ENCODE measurements at regions not wholly inside any gene's neighbourhood (a gene's known extent, or its start where the extent isn't known, plus 50 kb on each side); places are given as distances from the start of the nearest gene placed in this dataset. TPM values are rescaled to one million over a fixed set of nuclear protein-coding genes. Genes with fewer than 3 reads are reported as not detected.

DNA sequence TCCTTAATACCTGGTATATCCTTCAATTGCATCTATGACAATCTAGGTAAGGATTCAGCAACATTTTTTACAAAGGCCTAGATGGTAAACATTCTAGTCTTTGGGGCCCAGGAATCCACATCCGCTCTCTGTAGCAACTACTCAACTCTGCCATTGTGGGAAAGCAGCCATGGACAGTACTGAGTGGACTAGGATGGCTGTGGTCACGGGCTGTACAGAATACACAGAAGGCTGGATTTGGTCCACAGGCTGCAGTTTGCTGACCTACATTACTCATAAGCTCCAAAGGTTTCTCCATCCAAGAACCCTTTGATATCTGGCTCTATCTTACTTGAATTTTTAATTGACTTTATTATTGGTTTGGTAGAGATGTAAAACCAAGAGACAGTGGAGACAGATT is 418.3 kb upstream of the LRRTM1 start:
- no peak for DNase-seq (ENCODE audit: low read depth in 2 of 3, low spot score in 2 of 3)

DNA sequence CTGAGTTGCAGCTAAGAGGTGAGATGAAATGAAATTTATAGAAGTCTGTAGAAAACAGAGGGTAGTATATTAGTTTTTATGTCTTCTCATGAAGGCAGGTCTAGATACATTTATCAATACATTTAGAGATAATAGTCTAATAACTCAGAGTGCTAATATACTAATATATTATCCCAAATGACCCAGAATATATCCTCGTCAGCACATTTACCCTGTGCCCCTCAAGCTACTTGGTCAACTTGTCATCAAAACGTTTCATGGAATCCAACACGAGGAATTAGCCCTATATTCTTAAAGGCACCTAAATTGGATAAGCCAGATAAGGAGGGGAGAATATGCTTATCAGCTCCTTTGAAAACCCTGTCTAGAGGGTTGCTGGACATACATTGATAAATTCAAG is 415.1 kb upstream of the LRRTM1 start:
- no peak for DNase-seq (ENCODE audit: low read depth in 2 of 3, low spot score in 2 of 3)

DNA sequence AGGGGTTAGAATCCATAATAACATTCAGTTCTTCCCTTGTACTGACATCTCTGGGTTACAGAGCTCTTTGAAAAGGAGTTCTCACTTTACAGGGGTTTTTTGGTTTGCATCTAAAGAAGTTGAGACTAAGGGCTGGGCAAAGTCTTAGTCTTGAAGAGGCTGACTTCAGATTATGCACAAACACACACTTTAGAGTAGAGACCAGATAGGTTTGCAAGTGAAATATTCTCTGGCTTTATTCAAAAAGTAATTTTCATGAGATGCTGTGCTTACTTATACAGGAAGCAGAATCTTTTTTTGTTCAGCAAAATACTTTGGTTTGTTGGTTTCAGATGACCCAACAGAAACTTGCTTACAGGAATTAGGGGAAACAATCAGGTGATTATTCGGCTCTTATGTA is 410.9 kb upstream of the LRRTM1 start:
- DNase-seq (ENCODE audit: low read depth in 2 of 3, low spot score in 2 of 3) = no peak

DNA sequence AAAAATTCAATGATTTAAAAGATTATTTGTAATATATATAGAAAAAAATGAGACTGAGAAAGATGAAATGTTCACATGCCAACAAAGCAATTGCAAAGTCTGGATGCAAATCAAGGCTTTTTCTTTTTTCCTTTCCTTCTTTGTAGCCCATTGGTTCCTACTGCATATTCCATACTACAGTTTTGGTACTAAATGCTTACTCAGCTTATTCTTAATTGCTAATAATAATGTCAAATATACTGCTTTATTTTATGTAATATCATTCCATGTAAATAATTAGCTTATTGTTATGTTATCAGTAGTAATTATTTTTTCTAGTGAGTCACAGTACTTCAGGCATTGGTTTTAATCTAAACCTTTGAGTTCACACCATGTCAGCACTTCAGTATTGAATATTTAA is 407.4 kb upstream of the LRRTM1 start:
- DNase-seq (ENCODE audit: low read depth in 2 of 3, low spot score in 2 of 3) = no peak

DNA sequence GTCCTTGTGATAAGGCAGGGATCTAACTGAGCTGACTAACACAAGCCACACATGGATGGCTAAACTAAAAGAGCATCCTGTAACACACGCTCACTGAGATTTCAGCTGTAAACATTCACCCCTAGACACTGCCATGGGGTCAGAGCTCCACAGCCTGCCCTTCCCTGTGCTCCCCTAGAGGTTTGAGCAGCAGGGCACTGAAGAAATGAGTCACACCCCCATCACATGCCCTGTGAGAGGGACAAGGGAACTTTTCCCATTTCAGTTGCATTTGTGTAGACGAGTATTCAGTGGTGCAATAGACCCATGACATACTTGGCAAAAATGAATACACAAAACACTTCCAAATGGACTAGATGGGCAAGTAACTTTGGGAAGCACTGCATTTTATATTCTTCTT is 402.4 kb upstream of the LRRTM1 start:
- no peak for DNase-seq (ENCODE audit: low read depth in 2 of 3, low spot score in 2 of 3)

DNA sequence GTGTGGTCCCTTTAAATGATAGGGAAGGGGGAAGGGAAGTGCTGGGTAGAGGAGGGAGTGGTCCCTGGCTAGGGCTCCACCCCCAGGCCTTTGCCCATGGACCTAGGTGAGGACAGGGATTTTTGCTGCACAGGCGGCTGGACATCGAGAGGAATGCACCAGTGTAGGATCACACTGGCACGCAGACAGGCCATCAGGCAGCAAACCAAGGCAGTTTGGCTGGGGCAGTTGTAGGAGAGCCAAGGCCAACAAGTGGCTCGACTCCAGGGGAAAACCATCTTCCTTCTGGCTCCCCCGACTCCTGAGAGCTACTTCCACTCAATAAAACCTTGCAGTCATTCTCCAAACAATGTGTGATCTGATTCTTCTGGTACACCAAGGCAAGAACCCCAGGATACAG is 402.0 kb upstream of the LRRTM1 start:
- DNase-seq (ENCODE audit: low read depth in 2 of 3, low spot score in 2 of 3) = no peak

DNA sequence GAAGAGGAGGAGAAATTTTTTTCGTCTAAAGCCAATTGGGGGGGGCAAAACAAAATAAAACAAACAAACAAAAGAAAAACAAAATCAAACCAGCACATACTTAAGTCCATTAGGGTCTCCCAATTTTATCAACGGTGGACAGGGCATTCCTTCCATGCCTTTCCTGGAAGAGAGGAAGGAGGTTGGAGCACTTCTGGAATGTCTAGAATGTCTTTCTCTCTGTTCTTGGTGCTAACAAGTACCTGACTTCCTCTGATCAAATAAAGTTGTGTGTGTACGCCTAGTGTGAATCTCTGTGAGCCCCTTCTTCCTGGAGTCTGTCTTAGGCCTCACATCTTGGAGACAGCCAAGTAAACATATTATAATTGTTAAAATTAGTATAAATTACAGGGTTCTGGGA is 399.0 kb upstream of the LRRTM1 start:
- no peak for DNase-seq (ENCODE audit: low read depth in 2 of 3, low spot score in 2 of 3)

DNA sequence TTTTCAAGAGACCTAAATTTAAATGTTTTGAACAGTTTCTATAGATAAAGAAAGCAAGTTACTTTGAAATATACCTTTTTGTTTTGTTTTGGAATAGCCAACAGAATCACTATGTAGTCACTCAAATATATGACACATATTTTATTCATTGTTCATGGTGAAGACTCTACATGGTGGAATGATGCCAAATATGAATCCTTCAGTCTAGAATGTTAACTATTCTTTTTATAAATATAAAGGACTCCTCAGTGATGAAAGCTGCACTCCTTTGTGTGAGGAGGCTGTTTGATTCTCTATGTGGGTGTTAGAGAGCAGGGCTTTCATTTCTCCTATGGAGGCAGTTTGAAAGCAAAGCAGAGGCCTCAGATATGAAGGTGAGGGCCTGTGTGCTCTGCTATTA is 396.4 kb upstream of the LRRTM1 start:
- no peak for DNase-seq (ENCODE audit: low read depth in 2 of 3, low spot score in 2 of 3)

Small RNA genes in the stretch of these regions (small RNA-seq; reads per million reads assigned to genes)
- not detected for gene AC013262.1
- not detected for gene AC138623.1
- gene RF00019 = not detected
- gene RN7SL201P = not detected
- not detected for gene RNA5SP99
- not detected for gene RNU6-1312P
- gene RNU6-685P = not detected
- not detected for gene RPL37P10
